Head of caudate nucleus (tissue), 42 donors: ENCODE measurements at regions not wholly inside any gene's neighbourhood (a gene's known extent, or its start where the extent isn't known, plus 50 kb on each side); places are given as distances from the start of the nearest gene placed in this dataset.
A peak's percentile ranks its signal among the peaks of the same experiment; 100 is the strongest.

Experiments
- DNase-seq, 42 donors: peaks; one replicate each; pipeline versions ENCODE4 v3.0.0 to v3.0.0-alpha.2; 2020 to 2021; ENCODE audit warnings: mixed read lengths in 7 of 42
- intact Hi-C: fragments of 100-400 bp; cut with DNase I; formaldehyde crosslinking; loops from one replicate; pipeline ENCODE4 v1.15.0; 2022

DNA sequence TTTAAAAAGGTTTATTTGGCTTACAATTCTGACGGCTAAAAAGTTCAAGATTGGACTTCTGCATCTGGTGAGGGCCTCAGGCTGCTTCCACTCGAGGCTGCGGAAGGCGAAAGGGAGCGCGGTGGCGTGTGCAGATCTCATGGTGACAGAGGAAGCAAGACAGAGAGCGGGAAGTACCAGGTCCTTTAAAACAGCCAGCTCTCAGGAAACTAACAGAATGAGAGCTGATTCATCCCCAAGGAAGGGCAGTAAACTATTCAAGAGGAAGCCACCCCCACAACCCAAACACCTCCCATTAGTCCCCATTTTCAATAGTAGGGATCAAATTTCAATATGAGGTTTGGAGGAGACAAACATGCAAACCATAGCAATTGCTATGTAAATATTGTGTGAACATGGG is 2144.2 kb upstream of the AGA start:
- intact Hi-C loops = no loop called here
- no peak for DNase-seq

DNA sequence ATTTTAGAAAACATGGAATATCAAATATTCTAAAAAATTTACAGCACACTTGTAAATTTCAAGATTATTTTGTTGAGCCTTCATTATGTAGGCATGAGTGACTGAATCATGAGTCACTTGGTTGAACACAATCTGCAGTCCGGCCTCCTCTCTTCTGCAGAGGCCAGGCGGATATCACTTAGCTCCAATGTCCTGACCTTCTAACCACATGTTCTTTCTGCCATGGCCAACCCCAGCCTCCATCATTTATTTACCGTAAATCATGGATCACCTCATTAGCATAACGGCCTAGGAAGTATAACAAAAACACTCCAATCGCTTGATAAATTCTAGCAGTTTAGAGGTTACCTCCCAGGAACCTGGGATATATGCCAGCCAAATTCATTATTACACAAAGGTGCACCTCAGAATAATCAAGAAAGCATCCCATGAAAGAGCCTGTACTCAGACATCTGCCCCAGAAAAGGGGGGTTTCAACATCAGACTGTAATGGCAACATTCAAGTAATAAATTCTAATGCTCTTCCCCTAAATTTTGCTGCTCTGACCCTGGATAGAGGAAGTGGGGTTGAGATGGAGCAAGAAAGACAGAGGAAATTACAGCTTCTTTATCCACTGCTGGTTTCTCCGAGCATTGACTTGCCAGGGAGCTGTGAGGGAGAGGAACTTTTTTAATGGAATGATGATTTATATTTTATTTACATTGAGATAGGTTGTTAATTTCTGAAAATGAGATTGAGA is 2153.6 kb upstream of the AGA start:
- intact Hi-C loops = no loop called here

DNA sequence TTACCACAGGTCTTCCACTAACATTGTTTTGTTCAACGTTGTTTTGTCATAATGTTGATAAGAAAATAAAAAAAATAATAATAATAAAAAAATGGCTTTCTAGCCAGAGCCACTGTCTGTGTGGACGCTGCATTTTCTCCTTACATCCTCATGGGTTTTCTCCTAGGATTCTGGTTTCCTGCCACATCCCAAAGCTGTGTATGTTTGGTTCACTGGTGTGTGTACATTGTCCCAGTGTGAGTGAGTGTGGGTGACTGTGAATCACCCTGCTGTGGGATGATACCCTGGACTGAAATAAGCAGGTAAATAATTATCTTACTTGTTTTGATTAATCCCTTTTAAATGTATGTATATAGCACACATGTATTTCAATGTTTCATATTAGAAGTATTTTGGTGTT is 2154.4 kb upstream of the AGA start:
- no peak for DNase-seq
- intact Hi-C loops = no loop called here

More for the DNA sequence above, 2153.6 kb upstream of the AGA start:
- DNase-seq = no peak

DNA sequence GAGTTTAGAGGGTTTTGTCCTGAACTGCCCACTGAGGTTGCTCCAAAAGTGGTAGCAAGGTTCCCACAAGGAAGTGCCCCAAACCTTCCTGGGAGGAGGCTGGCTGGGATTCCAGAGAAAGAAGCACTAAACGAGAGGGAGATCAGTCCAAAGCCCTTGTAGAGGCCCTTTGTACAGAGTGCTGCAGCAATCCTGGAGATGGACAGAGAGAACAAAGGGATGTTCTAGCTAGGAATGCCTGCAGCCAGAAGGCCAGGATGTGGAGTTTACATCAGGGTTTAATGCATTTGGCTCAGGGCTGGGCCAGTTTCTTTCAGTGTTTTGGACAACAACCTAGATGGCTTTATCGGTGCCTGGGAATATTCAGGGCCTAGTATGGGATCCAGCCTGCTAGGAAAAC is 2155.1 kb upstream of the AGA start:
- no peak for DNase-seq
- intact Hi-C loops = no loop called here

DNA sequence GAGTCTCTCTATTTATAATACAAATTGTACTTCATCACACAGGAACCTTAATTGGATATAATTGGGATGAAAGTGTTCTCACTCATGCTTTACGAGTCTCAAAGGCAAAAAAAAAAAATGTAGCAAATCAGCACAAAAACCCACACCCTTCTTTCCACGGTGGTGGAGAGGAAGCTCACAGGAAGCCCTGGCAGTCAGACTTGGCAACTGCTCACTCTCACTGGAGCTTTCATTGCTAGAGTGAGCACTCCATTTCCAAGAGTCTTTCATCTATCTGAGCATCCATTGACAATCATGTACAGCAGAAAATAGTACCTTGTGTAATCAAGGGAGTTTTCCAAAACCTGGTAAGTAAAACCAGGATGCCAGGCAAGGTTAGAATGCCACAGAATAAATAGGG is 2159.4 kb upstream of the AGA start:
- no peak for DNase-seq
- intact Hi-C loops = no loop called here

DNA sequence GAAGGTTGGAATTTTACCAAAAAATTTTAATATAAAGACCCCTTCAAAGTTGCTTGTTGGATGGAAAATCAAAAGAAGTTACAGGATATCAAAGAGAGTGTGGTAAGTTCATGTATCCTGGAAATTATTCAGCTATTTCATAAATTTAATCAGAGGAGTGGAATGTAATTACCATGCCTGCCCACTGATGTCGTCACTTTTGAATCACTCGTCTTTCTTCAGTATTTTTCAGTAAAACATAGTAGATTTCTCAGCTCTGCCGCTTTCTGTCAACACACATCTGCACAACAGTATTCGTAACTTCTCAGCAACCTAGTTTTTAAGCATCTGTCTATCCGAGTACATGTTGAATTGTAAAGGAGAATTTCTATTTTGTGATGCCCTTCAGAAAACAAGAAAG is 2163.0 kb upstream of the AGA start:
- intact Hi-C loops = no loop called here
- no peak for DNase-seq

DNA sequence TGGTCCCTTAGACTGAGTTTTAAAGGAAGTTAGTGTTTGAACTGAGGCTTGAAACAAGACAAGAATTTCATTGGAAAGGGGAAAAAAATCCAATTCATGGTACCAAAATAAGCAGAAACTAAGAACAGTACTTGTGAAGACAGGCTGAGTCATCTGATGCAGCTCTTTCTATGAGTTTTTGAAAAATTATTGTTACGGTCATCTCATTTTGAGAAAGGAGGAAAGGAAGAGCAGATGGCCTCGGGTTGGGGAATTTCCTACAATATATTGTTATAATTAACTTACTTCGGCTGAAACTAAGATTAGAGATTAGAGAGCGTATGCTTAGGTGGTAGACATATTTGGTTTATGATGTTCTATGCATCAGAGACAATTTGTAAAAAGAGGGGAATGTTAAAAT is 2164.8 kb upstream of the AGA start:
- intact Hi-C loops = no loop called here
- no peak for DNase-seq

DNA sequence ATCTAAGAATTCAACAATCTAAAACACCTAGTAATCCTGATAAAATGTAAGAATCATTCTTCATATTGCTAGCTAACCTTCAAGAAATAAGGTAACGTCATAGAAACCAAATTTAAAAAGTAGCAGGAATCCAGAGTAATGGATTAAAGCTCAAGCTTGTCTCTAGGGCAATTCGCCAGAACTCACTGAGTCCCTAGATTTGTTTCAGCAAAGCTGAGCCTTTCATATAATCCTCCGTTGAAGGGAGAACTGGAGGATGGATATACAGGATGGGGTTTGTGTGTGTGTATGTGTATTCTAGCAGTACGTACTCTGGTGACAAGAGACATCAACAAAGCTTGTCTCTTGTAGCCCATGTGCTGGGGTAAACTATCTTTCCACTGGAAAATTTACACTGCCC is 2173.5 kb upstream of the AGA start:
- DNase-seq = no peak
- intact Hi-C loops = no loop called here

DNA sequence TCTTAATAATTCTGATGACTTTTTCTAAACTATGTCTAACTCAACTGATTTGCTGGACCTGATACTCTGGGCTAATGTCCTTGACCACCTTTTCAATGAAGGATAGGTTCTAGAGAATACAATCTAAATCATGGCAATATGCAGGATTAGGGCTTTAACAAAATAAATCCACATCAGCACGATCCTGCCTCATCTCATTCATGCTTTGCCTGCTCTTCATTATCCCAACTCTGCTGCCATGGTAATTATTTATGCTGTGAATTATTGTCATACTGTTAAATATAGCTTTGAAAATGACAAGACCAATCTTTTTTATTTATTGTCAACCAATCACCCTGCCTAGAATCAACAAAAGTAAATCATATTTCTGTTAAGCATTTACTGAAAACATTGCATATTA is 2176.7 kb upstream of the AGA start:
- no peak for DNase-seq
- intact Hi-C loops = no loop called here

DNA sequence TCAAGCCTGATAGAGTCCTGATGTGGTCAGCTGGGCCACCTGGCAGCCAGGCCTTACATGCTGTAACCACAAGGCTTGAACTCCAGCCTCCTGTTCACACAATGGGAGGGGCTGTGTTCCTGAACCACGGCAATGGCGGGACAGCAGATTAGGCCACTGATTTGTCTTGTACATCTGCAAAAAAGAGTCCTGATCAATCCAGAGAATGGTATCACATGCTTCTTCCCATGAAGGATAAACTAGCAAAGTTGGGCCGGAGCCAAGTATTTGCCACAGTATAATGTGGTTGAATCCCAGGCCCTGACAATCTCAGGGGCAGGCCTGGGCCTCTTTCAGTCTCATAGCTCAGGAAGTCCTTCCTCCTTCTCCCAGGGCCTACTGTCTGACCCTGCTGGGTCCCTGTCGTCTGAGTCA is 2182.5 kb upstream of the AGA start:
- peak in 4 of 42 donors; percentile 2 to 46 (median 21) for DNase-seq

DNA sequence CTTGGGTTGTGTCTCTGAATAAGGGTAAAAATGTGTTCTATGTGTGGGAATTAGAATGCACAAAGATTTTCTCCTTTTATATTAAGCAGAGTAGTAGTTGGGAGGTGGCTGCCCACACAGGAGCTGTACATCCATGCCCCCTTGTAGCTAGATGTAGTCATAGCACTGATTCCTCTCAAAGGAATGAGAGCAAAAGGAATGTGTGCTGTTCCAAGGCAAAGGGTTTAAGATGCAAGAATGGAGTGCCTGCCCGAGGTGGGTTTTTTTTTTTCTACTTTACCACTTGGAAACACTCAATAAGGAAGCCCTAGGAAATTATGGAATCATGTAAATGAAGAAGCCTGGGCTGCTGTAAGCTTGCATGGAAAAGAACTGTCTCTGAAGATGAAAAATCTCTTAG is 2183.2 kb upstream of the AGA start:
- intact Hi-C loops = no loop called here
- peak in 15 of 42 donors; percentile 4 to 70 (median 19) for DNase-seq

More for the DNA sequence above, 2182.5 kb upstream of the AGA start:
- intact Hi-C loops = no loop called here

DNA sequence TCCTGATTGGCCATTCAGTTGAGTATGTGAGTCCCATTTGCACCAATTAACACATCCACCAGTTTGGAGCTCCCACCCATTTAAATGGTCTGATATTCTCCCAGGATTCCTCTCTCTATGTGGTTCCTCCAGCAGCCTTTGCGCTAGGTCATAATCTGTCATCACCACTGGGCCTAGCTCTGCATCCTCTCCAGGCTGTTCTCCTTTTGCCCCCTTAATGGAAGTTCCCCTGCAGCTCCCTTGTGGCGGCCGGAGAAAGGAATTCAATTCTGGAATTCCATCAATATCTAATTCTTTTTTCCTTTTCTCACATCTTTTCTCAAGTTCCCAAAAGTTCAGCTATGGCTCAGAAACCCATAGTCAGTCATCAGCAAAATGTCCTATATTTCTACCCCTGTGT is 2184.4 kb upstream of the AGA start:
- DNase-seq = peak in 1 of 42 donors; percentile 34
- intact Hi-C loops = no loop called here

DNA sequence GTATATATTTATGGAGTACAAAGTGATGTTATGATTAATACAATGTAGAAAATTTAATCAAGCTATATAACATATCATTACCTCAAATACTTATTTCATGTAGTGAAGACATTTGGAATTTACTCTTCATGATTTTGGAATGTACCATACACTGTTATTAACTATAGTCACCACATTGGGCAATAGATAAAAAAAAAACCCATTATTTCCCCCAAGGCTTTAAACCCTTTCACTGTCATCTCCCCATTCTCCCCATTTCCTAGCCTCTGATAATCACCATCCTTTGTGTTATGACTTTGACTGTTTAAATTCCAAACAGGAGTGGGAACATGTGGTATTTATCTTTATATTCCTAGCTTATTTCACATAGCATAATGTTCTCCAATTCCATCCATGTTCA is 2189.1 kb upstream of the AGA start:
- no peak for DNase-seq
- intact Hi-C loops = no loop called here

DNA sequence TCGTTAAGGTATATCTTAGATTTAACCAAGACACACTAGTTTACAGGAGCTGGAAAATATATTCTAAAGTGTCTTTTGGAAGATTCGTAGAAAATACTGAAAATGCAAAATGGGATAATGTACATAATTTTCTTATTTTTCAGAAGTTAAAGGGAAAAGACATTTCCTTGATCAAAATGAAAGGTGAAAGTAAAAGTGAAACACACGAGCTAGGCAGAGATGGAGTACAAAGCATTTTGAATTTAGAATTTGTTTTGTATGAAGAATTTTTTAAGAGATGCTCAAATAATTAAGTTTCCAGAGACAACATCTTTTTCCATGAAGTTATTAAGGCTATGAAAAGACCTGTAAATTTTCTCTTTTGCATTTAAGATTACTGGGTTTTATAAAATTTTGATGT is 2192.6 kb upstream of the AGA start:
- no peak for DNase-seq
- intact Hi-C loops = no loop called here

DNA sequence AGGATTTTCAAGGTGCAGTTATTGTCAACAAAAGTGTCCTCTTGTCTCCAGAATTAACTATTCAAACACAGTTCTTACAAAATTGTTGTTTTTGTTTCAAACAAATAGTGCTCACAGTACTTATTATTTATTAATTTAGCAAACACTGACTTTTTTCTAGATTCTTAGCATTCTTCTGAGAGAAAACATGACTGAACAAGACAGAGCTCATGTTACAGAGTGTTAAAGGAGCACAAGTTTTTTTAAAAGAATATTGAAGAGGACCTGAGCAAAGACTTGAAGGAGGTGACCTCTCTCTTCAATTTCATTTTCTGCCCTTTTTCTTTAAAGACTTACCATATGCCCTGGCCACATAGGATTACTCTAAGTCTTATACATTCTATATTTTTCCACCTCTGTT is 2220.3 kb upstream of the AGA start:
- intact Hi-C loops = no loop called here

DNA sequence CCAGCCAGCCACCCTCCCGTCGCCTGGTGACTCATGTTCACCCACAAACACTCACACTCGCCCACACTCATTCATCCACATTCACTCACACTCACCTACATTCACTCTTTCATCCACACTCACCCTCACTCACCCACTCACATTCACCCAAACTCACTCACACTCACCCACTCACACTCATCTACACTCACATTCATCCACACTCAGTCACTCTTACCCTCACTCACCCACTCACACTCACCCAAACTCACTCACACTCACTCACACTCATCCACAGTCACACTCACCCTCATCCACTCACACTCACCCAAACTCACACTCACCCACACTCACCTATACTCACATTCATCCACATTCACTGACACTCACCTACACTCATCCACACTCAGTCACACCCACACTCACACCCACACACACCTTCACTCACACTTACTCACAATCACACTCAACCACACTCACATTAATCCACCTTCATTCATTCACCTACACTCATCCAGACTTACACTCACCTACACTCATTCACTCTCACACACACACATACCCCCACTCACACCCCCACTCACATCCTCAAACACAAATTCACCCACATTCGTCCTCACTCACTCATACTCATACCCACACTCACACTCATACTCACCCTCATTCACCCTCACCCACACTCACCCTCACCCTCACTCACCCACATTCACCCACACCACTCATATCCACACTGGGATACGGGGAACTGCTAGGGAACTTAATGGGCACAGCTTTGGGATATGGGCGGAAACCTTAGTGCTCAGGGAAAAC is 2221.6 kb upstream of the AGA start:
- intact Hi-C loops = no loop called here
- no peak for DNase-seq

More for the DNA sequence above, 2220.3 kb upstream of the AGA start:
- DNase-seq = no peak

DNA sequence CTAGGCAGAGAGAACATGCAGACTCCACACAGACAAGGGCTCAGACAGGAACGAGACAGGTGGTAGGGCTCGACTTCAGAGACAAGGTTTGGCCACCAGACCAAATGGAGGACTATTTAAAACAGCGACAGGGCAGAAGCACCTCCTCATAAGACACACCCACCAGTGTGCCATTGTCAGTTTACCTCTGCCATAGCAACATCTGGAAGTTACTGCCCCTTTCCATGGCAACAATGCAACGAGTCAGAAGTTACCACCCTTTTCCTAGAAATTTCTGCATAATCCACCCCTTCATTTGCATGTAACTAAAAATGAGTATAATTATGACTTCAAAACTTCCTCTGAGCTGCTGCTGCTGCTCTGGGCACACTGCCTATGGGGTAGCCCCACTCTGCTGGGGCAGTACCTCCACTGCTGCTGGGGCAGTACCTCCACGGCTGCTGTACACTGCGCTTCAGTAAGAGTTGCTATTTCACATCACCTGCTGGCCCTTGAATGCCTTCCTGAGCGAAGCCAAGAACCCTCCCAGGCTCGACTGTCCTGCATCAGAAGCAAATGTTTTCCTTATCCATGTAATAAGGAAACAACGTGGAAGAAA is 2222.3 kb upstream of the AGA start:
- DNase-seq = no peak

DNA sequence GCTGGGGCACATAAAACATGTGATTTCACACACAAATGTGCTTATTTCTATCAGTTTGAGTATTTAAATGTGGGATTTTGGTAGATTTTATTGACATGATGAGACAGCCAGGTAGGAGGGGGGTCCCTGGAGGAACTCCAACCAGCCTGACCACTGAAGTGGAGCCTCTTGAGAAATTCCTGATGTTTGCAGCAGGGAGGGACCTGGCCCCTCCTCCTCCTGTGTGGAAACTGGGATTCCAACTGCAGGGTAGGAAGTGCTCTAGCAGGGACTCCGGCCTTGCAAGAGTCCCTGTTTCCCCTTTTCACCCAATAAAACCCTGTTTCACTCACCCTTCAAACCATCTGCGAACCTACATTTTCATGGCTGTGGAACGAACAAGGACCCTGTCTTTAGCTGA is 2224.0 kb upstream of the AGA start:
- intact Hi-C loops = no loop called here
- DNase-seq = no peak

More for the DNA sequence above, 2222.3 kb upstream of the AGA start:
- intact Hi-C loops = no loop called here

DNA sequence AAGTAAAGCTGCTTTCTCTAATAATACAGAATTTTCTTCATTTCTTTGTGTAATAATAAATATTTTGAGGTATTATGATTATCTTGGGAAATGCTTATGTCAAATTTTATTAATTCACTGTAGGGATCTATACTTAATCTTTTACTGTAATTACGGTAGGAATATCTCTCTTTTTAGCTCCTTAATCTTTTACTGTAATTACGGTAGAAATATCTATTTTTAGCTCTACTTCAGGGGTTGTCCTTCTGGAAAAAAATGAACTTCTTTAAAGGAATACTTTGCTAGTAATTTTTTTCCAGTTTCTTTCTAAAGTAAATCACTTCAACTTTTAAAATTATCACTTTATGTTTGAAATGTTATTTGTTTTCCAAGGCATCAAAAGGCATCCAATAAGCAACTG is 2229.4 kb upstream of the AGA start:
- no peak for DNase-seq
- intact Hi-C loops = no loop called here

DNA sequence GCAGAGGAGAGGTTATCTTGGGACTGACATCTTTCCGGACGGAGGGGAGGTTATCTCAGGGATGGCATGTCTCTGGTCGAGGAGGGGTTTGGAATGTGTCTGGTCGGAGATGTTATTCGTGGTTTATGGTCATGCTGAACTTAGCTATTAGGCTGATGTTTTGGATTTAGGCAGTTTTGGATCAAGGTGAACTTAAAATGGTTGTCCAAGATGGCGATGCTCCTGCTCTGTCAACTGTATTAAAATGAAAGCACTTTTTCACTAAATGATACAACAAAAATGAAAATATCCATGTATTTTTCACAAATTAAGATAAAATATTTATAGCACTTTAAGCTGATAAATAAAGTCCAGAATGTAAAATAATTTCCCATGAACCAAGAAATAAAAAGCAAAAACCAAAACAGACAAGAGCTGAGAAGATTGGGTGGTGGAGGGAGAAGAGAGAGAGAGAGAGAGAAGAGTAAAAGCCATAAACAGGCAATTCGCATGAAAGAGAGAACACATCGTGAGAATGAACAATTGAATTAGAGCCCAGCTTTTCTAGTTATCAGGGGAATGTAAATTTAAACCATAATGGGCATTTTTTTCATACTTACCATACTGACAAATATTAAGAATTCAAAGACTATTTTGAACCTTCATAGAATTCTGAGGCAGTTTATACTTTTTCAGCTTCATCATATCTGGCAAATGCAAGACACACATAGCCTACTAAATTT is 2236.0 kb upstream of the AGA start:
- DNase-seq = no peak
- intact Hi-C loops = no loop called here
